K562 (cell line): ENCODE measurements at regions not wholly inside any gene's neighbourhood (a gene's known extent, or its start where the extent isn't known, plus 50 kb on each side); places are given as distances from the start of the nearest gene placed in this dataset.

Experiments
- EHMT2 ChIP-seq: fragments of 450-650 bp; IDR thresholded peaks from 2 replicates; pipeline ENCODE4 v1.6.1; 2018; ENCODE audit warnings: antibody characterized with exemption
- FOXM1 ChIP-seq, 2 experiments: fragments of 450-650 bp in 1 of 2; sonication (generic) in 1 of 2; formaldehyde crosslinking in 1 of 2; IDR thresholded peaks; 2 replicates each; pipeline versions ENCODE4 v1.6.1 to v1.9.0; 2017 to 2022; ENCODE audit warnings: low read depth in 2 of 2, mild to moderate bottlenecking in 2 of 2, missing genetic modification reagents in 1 of 2, moderate library complexity in 1 of 2
- HNRNPUL1 ChIP-seq: fragments of 200-400 bp; formaldehyde crosslinking; IDR thresholded peaks from 2 replicates; pipeline ENCODE4 v1.6.1; 2017; ENCODE audit warnings: low read length
- MAFG ChIP-seq: fragments of 450-650 bp; conservative IDR thresholded peaks from 2 replicates; pipeline ENCODE4 v1.6.1; 2016; ENCODE audit warnings: missing genetic modification characterization, missing compliant biosample characterization
- MECOM ChIP-seq: fragments of 250-450 bp; sonication (Bioruptor Pico); IDR thresholded peaks from 2 replicates; pipeline ENCODE4 v1.8.0; 2022; ENCODE audit warnings: inconsistent platforms
- NFYB ChIP-seq: IDR thresholded peaks from 2 replicates; pipeline ENCODE4 v1.6.1; 2011; ENCODE audit warnings: mild to moderate bottlenecking, moderate library complexity; ENCODE audit not compliant: insufficient read length; ENCODE audit errors: extremely low read depth
- POLR2G ChIP-seq: fragments of 200-400 bp; formaldehyde crosslinking; IDR thresholded peaks from 2 replicates; pipeline ENCODE4 v1.6.1; 2017; ENCODE audit warnings: low read depth, mild to moderate bottlenecking, antibody characterized with exemption, low read length, moderate library complexity
- POLR2H ChIP-seq: IDR thresholded peaks from 2 replicates; pipeline ENCODE4 v1.6.1; 2016; ENCODE audit warnings: missing genetic modification characterization, low read depth, mild to moderate bottlenecking, control low read depth, missing compliant biosample characterization, moderate library complexity
- PPARD ChIP-seq: fragments of 250-450 bp; sonication (Bioruptor Pico); IDR thresholded peaks from 2 replicates; pipeline ENCODE4 v1.8.0; 2022; ENCODE audit warnings: inconsistent platforms, mild to moderate bottlenecking, moderate library complexity
- PYGO2 ChIP-seq: fragments of 450-650 bp; IDR thresholded peaks from 2 replicates; pipeline ENCODE4 v1.6.1; 2016; ENCODE audit warnings: mild to moderate bottlenecking, missing genetic modification characterization, moderate library complexity, missing compliant biosample characterization
- RBM17 ChIP-seq: fragments of 200-400 bp; formaldehyde crosslinking; IDR thresholded peaks from 2 replicates; pipeline ENCODE4 v1.6.1; 2017; ENCODE audit warnings: low read depth, mild to moderate bottlenecking, low read length, borderline replicate concordance
- SAP30 ChIP-seq: fragments of 200-600 bp; sonication (generic); IDR thresholded peaks from 2 replicates; pipeline ENCODE4 v1.6.1; 2012; ENCODE audit warnings: borderline replicate concordance, low read depth, mild to moderate bottlenecking, moderate library complexity, low read length, control low read depth, inconsistent platforms; ENCODE audit not compliant: insufficient read depth, poor library complexity, severe bottlenecking
- TRIM28 ChIP-seq: fragments of 450-650 bp; IDR thresholded peaks from 2 replicates; pipeline ENCODE4 v1.6.1; 2017
- ZNF12 ChIP-seq: sonication (generic); formaldehyde crosslinking; IDR thresholded peaks from 2 replicates; pipeline ENCODE4 v1.4.0; 2020; ENCODE audit warnings: mild to moderate bottlenecking, missing genetic modification reagents
- ZNF311 ChIP-seq: fragments of 250-450 bp; sonication (Bioruptor Pico); IDR thresholded peaks from 2 replicates; pipeline ENCODE4 v1.4.0; 2020; ENCODE audit warnings: mild to moderate bottlenecking, moderate library complexity
- ZNF324 ChIP-seq: fragments of 250-450 bp; sonication (Bioruptor Pico); IDR thresholded peaks from 2 replicates; pipeline ENCODE4 v1.4.0; 2020; ENCODE audit warnings: mild to moderate bottlenecking
- TF ChIP-seq, protein P1 (sequence below), 2 experiments: fragments of 450-650 bp; IDR thresholded peaks; 2 replicates each; pipeline ENCODE4 v1.6.1; 2016; ENCODE audit warnings: mild to moderate bottlenecking in 2 of 2, borderline replicate concordance in 1 of 2, low read depth in 1 of 2, moderate library complexity in 1 of 2
- TF ChIP-seq, protein P2 (sequence below), 2 experiments: fragments of 450-650 bp in 1 of 2; sonication (generic) in 1 of 2; formaldehyde crosslinking; conservative IDR thresholded peaks; 2 replicates each; pipeline versions ENCODE4 v1.4.0 to v1.8.1; 2020 to 2022; ENCODE audit warnings: mild to moderate bottlenecking in 1 of 2, missing genetic modification reagents in 1 of 2
- TF ChIP-seq, protein P3 (sequence below): sonication (generic); formaldehyde crosslinking; IDR thresholded peaks from 2 replicates; pipeline ENCODE4 v1.8.1; 2022; ENCODE audit warnings: missing genetic modification reagents

DNA sequence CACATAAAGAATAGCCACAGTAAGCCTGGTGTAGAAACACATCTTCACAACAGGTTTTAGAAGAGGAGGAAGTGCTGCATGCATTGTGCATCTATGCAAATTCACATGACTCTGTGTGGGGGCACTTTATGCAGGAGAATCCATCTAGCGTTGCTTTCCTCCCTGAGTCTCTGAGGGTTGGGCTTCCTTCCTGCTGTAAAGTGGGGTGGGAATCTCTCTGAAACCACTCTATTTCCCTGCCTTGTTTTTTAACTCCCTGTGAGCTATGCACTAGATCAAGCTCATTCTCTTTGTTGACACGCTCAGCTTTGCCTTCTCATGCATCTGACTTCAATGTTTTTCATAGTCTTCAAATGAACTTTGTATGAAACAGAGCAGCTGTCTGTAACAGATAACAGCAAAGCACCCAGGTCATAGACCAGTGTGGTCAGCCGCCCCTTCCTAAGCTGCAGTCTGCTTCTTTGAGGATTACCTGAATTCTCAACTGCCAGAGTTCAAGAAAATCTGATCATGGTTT, 102.7 kb upstream of the DPH5 start (continued):
- TF ChIP-seq MAFG: peak; percentile 68
- TF ChIP-seq, protein P1, sequence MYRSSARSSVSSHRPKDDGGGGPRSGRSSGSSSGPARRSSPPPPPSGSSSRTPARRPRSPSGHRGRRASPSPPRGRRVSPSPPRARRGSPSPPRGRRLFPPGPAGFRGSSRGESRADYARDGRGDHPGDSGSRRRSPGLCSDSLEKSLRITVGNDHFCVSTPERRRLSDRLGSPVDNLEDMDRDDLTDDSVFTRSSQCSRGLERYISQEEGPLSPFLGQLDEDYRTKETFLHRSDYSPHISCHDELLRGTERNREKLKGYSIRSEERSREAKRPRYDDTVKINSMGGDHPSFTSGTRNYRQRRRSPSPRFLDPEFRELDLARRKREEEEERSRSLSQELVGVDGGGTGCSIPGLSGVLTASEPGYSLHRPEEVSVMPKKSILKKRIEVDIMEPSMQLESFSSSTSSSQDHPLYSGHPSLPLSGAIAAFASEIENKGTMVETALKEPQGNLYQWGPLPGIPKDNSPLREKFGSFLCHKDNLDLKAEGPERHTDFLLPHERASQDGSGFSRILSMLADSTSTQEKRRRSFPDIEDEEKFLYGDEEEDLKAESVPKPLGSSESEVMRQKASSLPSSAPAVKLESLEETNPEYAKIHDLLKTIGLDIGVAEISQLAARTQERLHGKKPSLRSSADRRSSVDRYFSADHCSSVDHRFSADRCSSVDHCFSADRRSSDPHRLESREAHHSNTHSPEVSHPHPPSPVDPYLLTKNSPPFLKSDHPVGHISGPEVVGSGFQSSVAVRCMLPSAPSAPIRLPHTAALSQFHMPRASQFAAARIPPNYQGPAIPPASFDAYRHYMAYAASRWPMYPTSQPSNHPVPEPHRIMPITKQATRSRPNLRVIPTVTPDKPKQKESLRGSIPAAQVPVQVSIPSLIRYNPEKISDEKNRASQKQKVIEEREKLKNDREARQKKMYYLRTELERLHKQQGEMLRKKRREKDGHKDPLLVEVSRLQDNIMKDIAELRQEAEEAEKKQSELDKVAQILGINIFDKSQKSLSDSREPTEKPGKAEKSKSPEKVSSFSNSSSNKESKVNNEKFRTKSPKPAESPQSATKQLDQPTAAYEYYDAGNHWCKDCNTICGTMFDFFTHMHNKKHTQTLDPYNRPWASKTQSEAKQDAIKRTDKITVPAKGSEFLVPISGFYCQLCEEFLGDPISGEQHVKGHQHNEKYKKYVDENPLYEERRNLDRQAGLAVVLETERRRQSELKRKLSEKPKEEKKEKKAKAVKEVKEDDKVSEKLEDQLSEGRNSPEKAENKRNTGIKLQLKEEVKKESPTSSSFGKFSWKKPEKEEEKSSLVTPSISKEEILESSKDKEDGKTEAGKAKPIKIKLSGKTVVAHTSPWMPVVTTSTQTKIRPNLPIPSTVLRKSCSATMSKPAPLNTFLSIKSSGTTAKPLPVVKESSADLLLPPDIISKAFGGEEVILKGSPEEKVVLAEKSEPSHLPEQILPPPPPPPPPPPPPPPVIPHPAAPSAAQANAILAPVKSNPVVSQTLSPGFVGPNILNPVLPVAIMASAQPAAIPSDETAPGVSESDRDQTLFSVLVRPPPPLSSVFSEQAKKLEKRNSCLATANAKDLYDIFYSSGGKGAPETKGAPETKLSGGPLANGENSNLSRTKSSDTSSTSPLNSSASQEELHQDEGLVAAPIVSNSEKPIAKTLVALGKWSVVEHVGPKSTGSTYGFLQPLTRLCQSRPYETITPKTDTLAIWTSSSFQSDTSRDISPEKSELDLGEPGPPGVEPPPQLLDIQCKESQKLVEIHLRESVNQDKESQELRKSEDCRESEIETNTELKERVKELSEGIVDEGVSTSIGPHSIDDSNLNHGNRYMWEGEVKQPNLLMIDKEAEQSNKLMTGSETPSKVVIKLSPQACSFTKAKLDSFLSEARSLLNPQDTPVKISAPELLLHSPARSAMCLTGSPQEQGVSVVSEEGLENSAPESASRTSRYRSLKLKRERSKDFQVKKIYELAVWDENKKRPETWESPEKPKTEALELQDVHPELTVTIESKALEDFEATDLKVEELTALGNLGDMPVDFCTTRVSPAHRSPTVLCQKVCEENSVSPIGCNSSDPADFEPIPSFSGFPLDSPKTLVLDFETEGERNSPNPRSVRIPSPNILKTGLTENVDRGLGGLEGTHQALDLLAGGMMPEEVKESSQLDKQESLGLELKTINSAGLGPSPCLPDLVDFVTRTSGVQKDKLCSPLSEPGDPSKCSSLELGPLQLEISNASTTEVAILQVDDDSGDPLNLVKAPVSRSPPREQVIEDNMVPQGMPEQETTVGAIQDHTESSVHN (IDR thresholded peaks at IDR 0.05; ENCODE audit: borderline replicate concordance in 1 of 2, low read depth in 1 of 2): no peak
- TF ChIP-seq EHMT2: 0 out of 2 replicates have a peak, but pooled peaks have one; percentile 18
- no peak for TF ChIP-seq ZNF324
- TF ChIP-seq HNRNPUL1: no peak
- TF ChIP-seq, protein P2, sequence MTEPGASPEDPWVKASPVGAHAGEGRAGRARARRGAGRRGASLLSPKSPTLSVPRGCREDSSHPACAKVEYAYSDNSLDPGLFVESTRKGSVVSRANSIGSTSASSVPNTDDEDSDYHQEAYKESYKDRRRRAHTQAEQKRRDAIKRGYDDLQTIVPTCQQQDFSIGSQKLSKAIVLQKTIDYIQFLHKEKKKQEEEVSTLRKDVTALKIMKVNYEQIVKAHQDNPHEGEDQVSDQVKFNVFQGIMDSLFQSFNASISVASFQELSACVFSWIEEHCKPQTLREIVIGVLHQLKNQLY (CRISPR knock-in tag; conservative IDR thresholded peaks at IDR 0.05): no peak
- no peak for TF ChIP-seq POLR2H (tag)
- TF ChIP-seq, protein P3, sequence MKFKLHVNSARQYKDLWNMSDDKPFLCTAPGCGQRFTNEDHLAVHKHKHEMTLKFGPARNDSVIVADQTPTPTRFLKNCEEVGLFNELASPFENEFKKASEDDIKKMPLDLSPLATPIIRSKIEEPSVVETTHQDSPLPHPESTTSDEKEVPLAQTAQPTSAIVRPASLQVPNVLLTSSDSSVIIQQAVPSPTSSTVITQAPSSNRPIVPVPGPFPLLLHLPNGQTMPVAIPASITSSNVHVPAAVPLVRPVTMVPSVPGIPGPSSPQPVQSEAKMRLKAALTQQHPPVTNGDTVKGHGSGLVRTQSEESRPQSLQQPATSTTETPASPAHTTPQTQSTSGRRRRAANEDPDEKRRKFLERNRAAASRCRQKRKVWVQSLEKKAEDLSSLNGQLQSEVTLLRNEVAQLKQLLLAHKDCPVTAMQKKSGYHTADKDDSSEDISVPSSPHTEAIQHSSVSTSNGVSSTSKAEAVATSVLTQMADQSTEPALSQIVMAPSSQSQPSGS (CRISPR knock-in tag): no peak
- TF ChIP-seq PYGO2 (tag): no peak
- no peak for TF ChIP-seq NFYB
- TF ChIP-seq ZNF12: no peak
- TF ChIP-seq TRIM28: 0 out of 2 replicates have a peak, but pooled peaks have one; percentile 15
- TF ChIP-seq FOXM1 (IDR thresholded peaks at IDR 0.05; ENCODE audit: low read depth): peak; percentile 80
- no peak for TF ChIP-seq FOXM1 (CRISPR knock-in tag; IDR thresholded peaks at IDR 0.05; ENCODE audit: low read depth)
- TF ChIP-seq SAP30: no peak
- TF ChIP-seq RBM17: no peak
- TF ChIP-seq MECOM (CRISPR knock-in tag): no peak
- no peak for TF ChIP-seq ZNF311 (CRISPR knock-in tag)
- no peak for TF ChIP-seq PPARD (CRISPR knock-in tag)
- no peak for TF ChIP-seq POLR2G
